NCI-H1417 (cell line): ENCODE measurements at regions not wholly inside any gene's neighbourhood (a gene's known extent, or its start where the extent isn't known, plus 50 kb on each side); places are given as distances from the start of the nearest gene placed in this dataset.
"Not testable (repeated sequence)": the region's sequence is repeated elsewhere in the genome, so short reads cannot be mapped to it uniquely, and the experiment has no call there.

Source experiments
- DNase-seq, 3 experiments: peaks; one replicate each; lab custom pipeline; 2025; lab: John Stamatoyannopoulos, UW

DNA sequence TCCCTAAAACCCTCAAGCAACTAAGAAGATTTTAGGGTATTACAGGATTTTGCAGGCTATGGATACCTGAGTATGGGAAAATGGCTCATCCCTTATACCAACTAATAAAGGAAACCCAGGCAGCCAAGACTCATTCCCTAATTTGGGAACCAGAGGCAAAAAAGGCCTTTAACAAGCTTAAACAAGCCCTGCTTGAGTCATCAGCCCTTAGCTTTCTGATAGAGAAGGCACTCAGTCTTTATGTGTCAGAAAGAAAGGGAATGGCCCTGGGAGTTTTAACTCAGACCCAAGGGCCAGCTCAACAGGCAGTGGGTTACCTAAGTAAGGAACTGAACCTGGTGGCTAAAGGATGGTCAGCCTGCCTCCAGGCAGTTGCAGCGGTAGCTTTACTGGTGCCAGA lies 96.9 kb upstream of the RMP24 start:
- no peak for DNase-seq

DNA sequence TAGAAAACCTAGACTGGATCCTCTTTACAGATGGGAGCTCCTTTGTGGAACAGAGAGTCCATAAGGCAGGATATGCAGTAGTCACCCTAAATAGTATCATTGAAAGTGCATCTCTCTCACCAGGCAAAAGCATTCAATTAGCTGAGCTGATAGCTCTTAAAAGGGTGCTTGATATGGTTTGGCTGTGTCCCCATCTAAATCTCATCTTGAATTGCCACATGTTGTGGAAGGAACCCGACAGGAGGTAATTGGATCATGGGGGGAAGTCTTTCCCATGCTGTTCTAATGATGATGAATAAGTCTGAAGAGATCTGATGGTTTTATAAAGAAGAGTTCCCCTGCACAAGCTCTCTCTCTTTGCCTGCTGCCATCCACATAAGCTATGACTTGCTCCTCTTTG lies 96.2 kb upstream of the RMP24 start:
- no peak for DNase-seq

GRCh38 chr18:35880788-35881455 lies 91.6 kb upstream of the RMP24 start:
- DNase-seq, result no peak

GRCh38 chr18:35888329-35888728 lies 84.2 kb upstream of the RMP24 start:
- DNase-seq, result peak in 2 of 3 experiments; percentile 32 to 68

DNA sequence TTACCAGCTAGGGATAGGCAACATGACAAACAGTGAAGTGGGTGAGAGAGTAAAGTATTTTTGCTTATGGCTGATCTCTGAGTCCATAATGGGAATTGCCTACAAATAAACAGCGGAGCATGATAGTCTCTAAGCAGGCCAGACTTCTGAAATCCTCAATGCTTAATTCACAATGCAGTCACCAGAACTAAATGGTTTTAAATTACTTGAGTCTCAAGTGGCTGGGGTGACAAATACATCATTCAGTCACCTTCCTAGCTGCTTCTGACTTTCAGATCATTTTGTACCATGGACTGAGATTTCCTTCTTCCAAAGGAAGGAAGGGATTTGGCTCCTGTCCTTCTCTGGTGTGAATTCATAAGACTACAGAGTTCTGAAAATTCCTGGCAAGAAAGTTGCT lies 82.8 kb upstream of the RMP24 start:
- DNase-seq, result peak in 1 of 3 experiments; percentile 34

GRCh38 chr18:35890323-35890722 lies 82.2 kb upstream of the RMP24 start:
- DNase-seq, result no peak

DNA sequence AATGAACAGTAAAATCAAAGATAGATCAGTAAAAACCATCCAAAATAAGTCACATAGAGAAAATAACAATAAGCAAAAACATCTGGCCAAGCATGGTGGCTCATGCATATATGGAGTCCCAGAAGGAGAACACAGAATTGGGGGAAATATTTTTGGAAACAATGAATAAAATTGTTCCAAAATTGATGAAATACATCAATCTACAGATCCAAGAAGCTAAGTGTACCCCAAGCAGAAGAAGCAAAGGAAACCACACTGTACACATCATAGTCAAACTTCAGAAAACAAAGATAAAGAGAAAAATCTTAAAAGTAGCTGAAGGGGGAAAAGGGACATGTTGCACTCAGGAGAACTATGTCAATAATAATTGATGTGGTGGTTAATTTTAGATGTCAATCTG lies 80.4 kb upstream of the RMP24 start:
- DNase-seq, result no peak

DNA sequence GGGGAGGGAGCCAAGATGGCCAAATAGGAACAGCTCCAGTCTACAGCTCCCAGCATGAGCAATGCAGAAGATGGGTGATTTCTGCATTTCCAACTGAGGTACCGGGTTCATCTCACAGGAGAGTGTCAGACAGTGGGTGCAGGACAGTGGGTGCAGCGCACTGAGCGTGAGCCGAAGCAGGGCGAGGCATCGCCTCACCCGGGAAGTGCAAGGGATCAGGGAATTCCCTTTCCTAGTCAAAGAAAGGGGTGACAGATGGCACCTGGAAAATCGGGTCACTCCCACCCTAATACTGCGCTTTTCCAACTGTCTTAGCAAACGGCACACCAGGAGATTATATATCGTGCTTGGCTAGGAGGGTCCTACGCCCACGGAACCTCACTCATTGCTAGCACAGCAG lies 75.0 kb upstream of the RMP24 start:
- DNase-seq, result not testable (repeated sequence)

DNA sequence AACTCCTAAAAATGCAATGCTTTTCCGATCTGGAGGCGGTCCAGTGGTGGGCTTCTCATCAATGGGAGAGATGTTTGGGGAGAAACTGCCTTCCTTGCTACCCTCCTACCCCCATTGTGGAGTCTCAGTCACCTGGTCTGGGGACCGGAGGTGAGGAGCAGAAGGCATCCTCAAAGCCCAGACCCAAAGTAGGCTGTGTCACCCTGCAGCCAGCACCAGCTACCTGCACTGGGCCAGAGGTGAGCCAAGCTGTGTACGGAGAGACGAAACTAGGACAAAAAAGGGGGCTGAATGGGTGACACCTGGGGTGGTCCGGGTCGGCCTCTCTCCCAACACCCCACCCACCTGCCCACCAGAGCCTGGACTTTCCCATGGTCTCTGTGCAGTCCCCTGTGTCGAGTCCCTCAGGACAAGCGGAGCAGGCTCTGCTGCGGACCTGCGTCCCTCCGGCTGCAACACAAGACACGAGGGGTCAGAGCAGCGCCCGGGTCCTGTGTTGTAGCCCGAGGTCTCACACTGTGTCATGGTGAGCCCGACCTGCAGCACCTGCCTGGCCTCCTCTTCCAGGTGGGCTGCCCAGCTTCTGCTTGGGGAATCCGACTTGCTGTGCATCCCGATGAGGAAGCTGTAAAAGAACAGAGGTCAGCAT lies 68.0 kb upstream of the RMP24 start:
- no peak for DNase-seq

GRCh38 chr18:35905436-35905835 lies 67.0 kb upstream of the RMP24 start:
- DNase-seq, result no peak

- DNase-seq, result not testable (repeated sequence)
These were observed 66.2 kb upstream of the RMP24 start for GRCh38 chr18:35906291-35906690.

GRCh38 chr18:35910327-35910726 lies 62.2 kb upstream of the RMP24 start:
- DNase-seq, result no peak

- DNase-seq, result no peak
These were observed 60.1 kb upstream of the RMP24 start for GRCh38 chr18:35912332-35912731.

DNA sequence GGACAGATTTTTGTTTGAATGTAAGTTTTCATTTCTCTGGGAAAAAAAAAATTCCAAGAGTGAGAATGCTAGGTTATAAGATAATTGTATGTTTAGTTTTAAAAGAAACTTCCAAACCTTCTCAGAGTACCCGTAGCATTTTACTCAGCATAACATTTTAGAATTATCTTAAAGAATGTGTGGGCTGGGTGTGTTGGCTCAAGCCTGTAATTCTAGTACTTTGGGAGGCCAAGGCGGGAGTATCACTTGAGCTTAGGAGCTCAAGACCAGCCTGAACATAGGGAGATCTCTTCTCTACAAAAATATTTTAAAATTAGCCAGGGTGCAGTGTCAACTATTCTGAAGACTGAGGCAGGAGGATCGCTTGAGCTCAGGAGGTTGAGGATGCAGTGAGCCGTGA lies 57.4 kb upstream of the RMP24 start:
- DNase-seq, result no peak

GRCh38 chr18:35917043-35917442 lies 55.4 kb upstream of the RMP24 start:
- DNase-seq, result no peak

DNA sequence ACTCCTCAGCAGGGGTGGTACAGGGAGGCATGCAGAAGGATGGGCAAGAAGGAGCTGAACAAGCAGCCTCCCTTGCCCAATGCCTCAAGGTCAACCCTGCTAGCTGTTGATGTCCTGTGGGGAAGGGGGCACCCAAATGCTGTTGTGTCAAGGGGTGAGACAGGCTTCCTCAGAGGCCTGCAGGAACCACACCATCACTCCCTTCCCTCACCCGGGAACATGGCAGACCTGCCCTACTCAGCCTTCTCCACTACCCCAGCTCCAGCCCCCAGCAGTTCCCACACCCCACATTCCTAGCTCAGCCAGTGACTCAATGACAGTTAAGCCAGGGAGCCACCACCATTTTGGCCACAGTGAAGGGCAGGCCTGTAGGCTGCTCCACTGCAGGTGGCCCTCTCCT lies 53.9 kb upstream of the RMP24 start:
- no peak for DNase-seq

GRCh38 chr18:35919179-35919578 lies 53.3 kb upstream of the RMP24 start:
- no peak for DNase-seq

GRCh38 chr18:35920623-35921022 lies 51.9 kb upstream of the RMP24 start:
- DNase-seq, result no peak
